ENCODE measurements at regions not wholly inside any gene's neighbourhood (a gene's known extent, or its start where the extent isn't known, plus 50 kb on each side); places are given as distances from the start of the nearest gene placed in this dataset.

DNA sequence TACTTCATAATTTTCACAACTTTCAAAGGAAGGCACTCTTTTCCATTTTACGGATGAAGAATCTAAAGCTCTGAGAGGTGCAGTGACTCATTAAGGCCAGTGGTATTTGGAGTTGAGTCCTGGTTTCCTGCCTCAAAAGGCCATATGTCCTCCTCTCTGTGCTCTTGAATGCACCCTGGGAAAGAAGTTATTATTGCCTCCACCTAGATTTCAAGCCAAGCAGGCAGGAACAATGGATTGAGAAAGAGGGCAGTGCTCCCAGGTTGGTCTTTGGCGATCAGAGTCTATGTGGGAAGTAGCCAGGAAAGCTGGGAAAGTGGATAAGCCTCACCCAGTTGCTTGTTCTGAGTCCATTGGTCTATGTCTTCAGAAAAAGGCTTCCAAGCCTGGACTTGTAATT lies 165.0 kb downstream of the MAFB start:
- TF ChIP-seq CTCF (IDR thresholded peaks at IDR 0.05) (no peak), EP300 (IDR thresholded peaks at IDR 0.05) (no peak)

Data from stomach (tissue), 4 donors.